GM18511 (cell line): ENCODE measurements at regions not wholly inside any gene's neighbourhood (a gene's known extent, or its start where the extent isn't known, plus 50 kb on each side); places are given as distances from the start of the nearest gene placed in this dataset.
A peak's percentile ranks its signal among the peaks of the same experiment; 100 is the strongest.
"Not testable (repeated sequence)": the region's sequence is repeated elsewhere in the genome, so short reads cannot be mapped to it uniquely, and the experiment has no call there.

Experiments used
- ATAC-seq: cut with Tn5 transposase; IDR thresholded peaks from one replicate; pipeline ENCODE4 v1.9.1; 2021; ENCODE audit warnings: mild to moderate bottlenecking, moderate library complexity; ENCODE audit not compliant: unreplicated experiment

- no peak for ATAC-seq
These were observed 107.7 kb upstream of the BTN3A2 start for GRCh38 chr6:26257272-26257671.

- ATAC-seq, result no peak
These were observed 106.6 kb upstream of the BTN3A2 start for GRCh38 chr6:26258212-26258977.

- ATAC-seq, result no peak
These were observed 104.8 kb upstream of the BTN3A2 start for GRCh38 chr6:26260110-26260637.

GRCh38 chr6:26260725-26261490 is 104.1 kb upstream of the BTN3A2 start:
- ATAC-seq, result no peak

- ATAC-seq, result no peak
These were observed 100.5 kb upstream of the BTN3A2 start for GRCh38 chr6:26264547-26264946.

GRCh38 chr6:26267083-26267589 is 97.9 kb upstream of the BTN3A2 start:
- no peak for ATAC-seq

- no peak for ATAC-seq
These were observed 96.2 kb upstream of the BTN3A2 start for GRCh38 chr6:26268659-26269402.

- ATAC-seq, result no peak
These were observed 95.2 kb upstream of the BTN3A2 start for GRCh38 chr6:26269531-26270485.

GRCh38 chr6:26270486-26270861 is 94.5 kb upstream of the BTN3A2 start:
- no peak for ATAC-seq

- ATAC-seq, result no peak
These were observed 93.9 kb upstream of the BTN3A2 start for GRCh38 chr6:26270903-26271667.

- ATAC-seq, result no peak
These were observed 93.4 kb upstream of the BTN3A2 start for GRCh38 chr6:26271668-26272024.

- ATAC-seq, result peak; percentile 28
These were observed 92.8 kb upstream of the BTN3A2 start for GRCh38 chr6:26272171-26272637.

- no peak for ATAC-seq
These were observed 91.1 kb upstream of the BTN3A2 start for GRCh38 chr6:26273673-26274588.

GRCh38 chr6:26275663-26276062 is 89.3 kb upstream of the BTN3A2 start:
- ATAC-seq, result no peak

GRCh38 chr6:26276841-26277648 is 88.0 kb upstream of the BTN3A2 start:
- no peak for ATAC-seq

GRCh38 chr6:26278536-26278935 is 86.5 kb upstream of the BTN3A2 start:
- ATAC-seq, result no peak

GRCh38 chr6:26279371-26279770 is 85.6 kb upstream of the BTN3A2 start:
- ATAC-seq, result not testable (repeated sequence)
